Tibial nerve (tissue), 4 donors: ENCODE measurements at regions not wholly inside any gene's neighbourhood (a gene's known extent, or its start where the extent isn't known, plus 50 kb on each side); places are given as distances from the start of the nearest gene placed in this dataset.

ENCODE experiments used
- DNase-seq, 2 donors: peaks; one replicate each; pipeline ENCODE4 v3.0.0-alpha.2; 2019; ENCODE audit warnings: low spot score in 2 of 2
- H3K27ac ChIP-seq, 4 donors: fragments of 200-600 bp; sonication (generic) in 3 of 4; one replicate each; pipeline ENCODE4 v1.5.1; 2017 to 2019; ENCODE audit warnings: mild to moderate bottlenecking in 1 of 4
- H3K27me3 ChIP-seq, 2 donors: fragments of 200-600 bp; sonication (generic) in 1 of 2; one replicate each; pipeline versions ENCODE4 v1.5.1 to v1.6.0; 2017 to 2019
- H3K36me3 ChIP-seq, 3 donors: fragments of 200-600 bp; sonication (generic); one replicate each; pipeline ENCODE4 v1.5.1; 2018 to 2019
- H3K4me1 ChIP-seq, 4 donors: fragments of 200-600 bp; sonication (generic) in 3 of 4; one replicate each; pipeline ENCODE4 v1.5.1; 2017 to 2019
- H3K4me3 ChIP-seq, 4 donors: fragments of 200-600 bp; sonication (generic) in 3 of 4; one replicate each; pipeline ENCODE4 v1.5.1; 2017 to 2019; ENCODE audit warnings: mild to moderate bottlenecking in 1 of 4, moderate library complexity in 1 of 4
- H3K9me3 ChIP-seq, 4 donors: fragments of 200-600 bp; sonication (generic) in 3 of 4; one replicate each; pipeline ENCODE4 v1.5.1; 2017 to 2019
- EP300 ChIP-seq, 2 donors: sonication (generic); formaldehyde crosslinking; IDR thresholded peaks; one replicate each; pipeline ENCODE4 v1.6.1; 2017; ENCODE audit warnings: antibody characterized with exemption in 2 of 2, mild to moderate bottlenecking in 1 of 2
- POLR2A ChIP-seq, 2 donors: fragments of 450-650 bp; IDR thresholded peaks; one replicate each; pipeline ENCODE4 v1.6.1; 2017; ENCODE audit warnings: antibody characterized with exemption in 2 of 2, mild to moderate bottlenecking in 2 of 2, moderate library complexity in 2 of 2
- WGBS, 2 donors: methylation state at CpG; one replicate each; pipeline ENCODE4 v1.1.5; 2018; 5-methylcytosine and 5-hydroxymethylcytosine counted together
- TF ChIP-seq, protein P1 (sequence below), 5 experiments: fragments of 200-600 bp in 3 of 5; fragments of 450-650 bp in 2 of 5; sonication (generic) in 3 of 5; IDR thresholded peaks; one replicate each; pipeline ENCODE4 v1.5.1; 2016 to 2019; ENCODE audit warnings: antibody characterized with exemption in 5 of 5, mild to moderate bottlenecking in 3 of 5, moderate library complexity in 2 of 5

DNA sequence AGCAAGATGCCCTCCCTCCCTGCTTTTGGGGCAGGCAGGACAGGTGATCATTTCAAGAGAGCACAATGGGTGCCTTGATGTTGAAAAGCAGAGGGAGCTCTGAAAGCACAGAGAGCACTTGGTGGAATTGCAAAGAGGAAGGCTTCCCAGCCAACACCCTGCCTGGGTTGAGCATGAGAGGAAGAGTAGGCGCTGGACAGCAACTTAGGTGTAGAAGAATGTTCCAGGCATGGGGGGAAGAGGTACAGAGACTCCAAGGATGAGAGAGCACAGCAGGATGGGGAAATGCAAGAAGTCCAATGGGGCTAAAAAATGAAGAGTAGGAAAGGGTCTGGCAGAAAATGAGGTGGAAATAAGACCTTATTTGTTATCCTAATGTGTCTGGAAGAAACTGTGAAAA lies 144.8 kb downstream of the TRIM36 start:
- DNase-seq: no peak
- H3K4me3 ChIP-seq: no peak overlapping the region
- H3K4me1 ChIP-seq: no peaks in the 10 kb centered on the region
- TF ChIP-seq EP300 (IDR thresholded peaks at IDR 0.05) (no peak), POLR2A (IDR thresholded peaks at IDR 0.05) (no peak)
- TF ChIP-seq, protein P1, sequence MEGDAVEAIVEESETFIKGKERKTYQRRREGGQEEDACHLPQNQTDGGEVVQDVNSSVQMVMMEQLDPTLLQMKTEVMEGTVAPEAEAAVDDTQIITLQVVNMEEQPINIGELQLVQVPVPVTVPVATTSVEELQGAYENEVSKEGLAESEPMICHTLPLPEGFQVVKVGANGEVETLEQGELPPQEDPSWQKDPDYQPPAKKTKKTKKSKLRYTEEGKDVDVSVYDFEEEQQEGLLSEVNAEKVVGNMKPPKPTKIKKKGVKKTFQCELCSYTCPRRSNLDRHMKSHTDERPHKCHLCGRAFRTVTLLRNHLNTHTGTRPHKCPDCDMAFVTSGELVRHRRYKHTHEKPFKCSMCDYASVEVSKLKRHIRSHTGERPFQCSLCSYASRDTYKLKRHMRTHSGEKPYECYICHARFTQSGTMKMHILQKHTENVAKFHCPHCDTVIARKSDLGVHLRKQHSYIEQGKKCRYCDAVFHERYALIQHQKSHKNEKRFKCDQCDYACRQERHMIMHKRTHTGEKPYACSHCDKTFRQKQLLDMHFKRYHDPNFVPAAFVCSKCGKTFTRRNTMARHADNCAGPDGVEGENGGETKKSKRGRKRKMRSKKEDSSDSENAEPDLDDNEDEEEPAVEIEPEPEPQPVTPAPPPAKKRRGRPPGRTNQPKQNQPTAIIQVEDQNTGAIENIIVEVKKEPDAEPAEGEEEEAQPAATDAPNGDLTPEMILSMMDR (IDR thresholded peaks at IDR 0.05): no peak
- H3K9me3 ChIP-seq: no peaks in the 10 kb centered on the region
- no peak overlapping the region for H3K27ac ChIP-seq
- H3K27me3 ChIP-seq: no peaks in the 10 kb centered on the region
- no peaks in the 10 kb centered on the region for H3K36me3 ChIP-seq
- WGBS, 2 donors: 78 to 84% methylated on average over 1 of the region's 1 CpG

DNA sequence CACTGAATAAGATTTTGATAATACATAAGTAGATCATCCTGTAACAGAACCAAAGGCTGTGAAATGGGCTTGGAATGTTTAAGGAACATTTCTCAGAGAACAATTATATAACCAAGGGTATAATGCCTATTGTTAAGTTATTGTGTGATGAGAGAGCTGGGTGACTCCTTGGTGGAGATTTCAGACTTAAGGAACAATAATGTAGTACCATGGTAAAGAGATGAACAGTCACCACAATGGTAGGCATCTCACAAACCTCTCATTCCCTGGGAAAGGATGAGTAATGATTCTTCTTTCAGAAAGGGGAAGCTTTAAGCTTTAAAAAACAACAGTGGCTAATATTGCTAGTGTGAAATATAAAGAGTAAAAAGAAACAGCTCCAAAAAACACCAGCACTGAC lies 147.4 kb downstream of the TRIM36 start:
- no peak for DNase-seq
- TF ChIP-seq POLR2A (IDR thresholded peaks at IDR 0.05) (no peak), EP300 (IDR thresholded peaks at IDR 0.05) (no peak)
- TF ChIP-seq, protein P1 (IDR thresholded peaks at IDR 0.05): no peak
- Histone ChIP-seq H3K4me3 (no peak overlapping the region), H3K36me3 (no peaks in the 10 kb centered on the region), H3K9me3 (no peaks in the 10 kb centered on the region), H3K27me3 (no peaks in the 10 kb centered on the region), H3K27ac (no peak overlapping the region), H3K4me1 (no peaks in the 10 kb centered on the region)

DNA sequence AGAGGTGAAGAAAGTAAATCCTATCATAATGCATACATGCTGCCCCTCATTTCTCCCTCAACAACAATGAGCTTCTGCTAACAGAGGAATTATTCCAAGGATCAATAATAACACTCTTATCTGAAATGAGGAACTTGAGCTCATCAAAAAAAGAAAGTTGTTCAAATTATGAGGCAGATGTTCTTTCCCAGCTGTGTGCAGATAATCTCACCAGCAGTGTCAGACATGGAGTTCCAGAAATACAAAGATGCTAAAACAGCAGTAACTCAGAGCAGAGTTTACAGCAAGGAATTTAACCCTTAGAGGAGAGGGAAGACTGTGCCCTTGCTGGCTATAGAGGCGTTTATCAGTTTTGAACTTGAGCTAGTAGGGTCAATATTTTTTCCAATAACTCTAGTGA lies 153.1 kb downstream of the TRIM36 start:
- Histone ChIP-seq H3K27me3 (no peaks in the 10 kb centered on the region), H3K4me1 (no peaks in the 10 kb centered on the region), H3K9me3 (no peaks in the 10 kb centered on the region), H3K27ac (no peak overlapping the region), H3K4me3 (no peak overlapping the region), H3K36me3 (no peaks in the 10 kb centered on the region)
- no peak for DNase-seq
- TF ChIP-seq, protein P1 (IDR thresholded peaks at IDR 0.05): no peak
- TF ChIP-seq POLR2A (IDR thresholded peaks at IDR 0.05) (no peak), EP300 (IDR thresholded peaks at IDR 0.05) (no peak)
- 65 to 68% methylated on average over 1 of the region's 1 CpG for WGBS, 2 donors

DNA sequence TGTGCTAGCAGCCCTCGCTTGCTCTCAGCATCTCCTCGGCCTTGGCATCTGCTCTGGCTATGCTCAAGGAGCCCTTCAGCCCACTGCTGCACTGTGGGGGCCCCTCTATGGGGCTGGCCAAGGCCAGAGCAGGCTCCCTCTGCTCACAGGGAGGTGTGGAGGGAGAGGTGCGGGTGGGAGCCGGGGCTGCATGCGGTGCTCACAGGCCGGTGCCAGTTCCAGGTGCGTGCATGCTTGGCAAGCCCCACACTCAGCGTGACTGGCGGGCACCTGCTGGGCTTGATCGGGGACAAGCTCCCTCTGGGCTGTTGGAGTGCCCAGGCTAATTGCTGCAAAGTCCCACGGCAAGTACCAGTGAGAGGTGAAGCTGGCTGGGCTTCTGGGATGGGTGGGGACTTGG lies 170.5 kb downstream of the TRIM36 start:
- Histone ChIP-seq H3K36me3 (no peaks in the 10 kb centered on the region), H3K27me3 (no peaks in the 10 kb centered on the region), H3K27ac (no peak overlapping the region), H3K4me1 (no peaks in the 10 kb centered on the region), H3K4me3 (no peak overlapping the region), H3K9me3 (peaks cover 0 to 5% (median 0%) of the 10 kb centered on the region in 4 donors)
- no peak for DNase-seq
- WGBS, 2 donors: 87 to 94% methylated on average over 8 to 11 of the region's 11 CpGs
- TF ChIP-seq POLR2A (IDR thresholded peaks at IDR 0.05) (no peak), EP300 (IDR thresholded peaks at IDR 0.05) (no peak)
- TF ChIP-seq, protein P1 (IDR thresholded peaks at IDR 0.05): no peak

DNA sequence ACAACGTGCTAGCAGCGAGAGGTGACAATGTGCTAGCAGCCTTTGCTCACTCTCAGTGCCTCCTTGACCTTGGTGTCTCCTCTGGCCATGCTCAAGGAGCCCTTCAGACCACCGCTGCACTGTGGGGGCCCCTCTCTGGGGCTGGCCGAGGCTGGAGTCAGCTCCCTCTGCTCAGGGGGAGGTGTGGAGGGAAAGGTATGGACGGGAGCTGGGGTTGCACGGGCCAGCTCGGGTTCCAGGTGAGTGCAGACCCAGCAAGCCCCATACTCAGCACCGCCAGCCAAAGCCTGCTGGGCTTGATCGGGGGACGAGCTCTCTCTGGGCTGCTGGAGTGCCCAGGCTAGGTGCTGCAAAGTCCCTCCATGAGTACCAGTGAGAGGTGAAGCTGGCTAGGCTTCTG lies 180.2 kb downstream of the TRIM36 start:
- WGBS, 2 donors: 78 to 82% methylated on average over 8 to 9 of the region's 10 CpGs
- no peak overlapping the region for H3K27ac ChIP-seq
- TF ChIP-seq EP300 (IDR thresholded peaks at IDR 0.05) (no peak), POLR2A (IDR thresholded peaks at IDR 0.05) (no peak)
- TF ChIP-seq, protein P1 (IDR thresholded peaks at IDR 0.05): no peak
- peaks cover 0 to 5% (median 0%) of the 10 kb centered on the region in 4 donors for H3K9me3 ChIP-seq
- H3K4me1 ChIP-seq: no peaks in the 10 kb centered on the region
- H3K4me3 ChIP-seq: no peak overlapping the region
- DNase-seq: no peak
- H3K27me3 ChIP-seq: no peaks in the 10 kb centered on the region
- H3K36me3 ChIP-seq: no peaks in the 10 kb centered on the region
